ENCODE measurements at regions not wholly inside any gene's neighbourhood (a gene's known extent, or its start where the extent isn't known, plus 50 kb on each side); places are given as distances from the start of the nearest gene placed in this dataset.

- intact Hi-C loops (cut with DNase I; ENCODE audit: low total_unique reads), result no loop called here
- no peak for TF ChIP-seq CTCF (IDR thresholded peaks at IDR 0.05)
- no peak for DNase-seq
- no peaks in the 10 kb centered on the region for H3K9me3 ChIP-seq
- no peak overlapping the region for H3K4me3 ChIP-seq
- H3K36me3 ChIP-seq, result no peaks in the 10 kb centered on the region
- H3K27ac ChIP-seq, result no peak overlapping the region
- H3K27me3 ChIP-seq, result no peaks in the 10 kb centered on the region
- H3K4me1 ChIP-seq, result no peaks in the 10 kb centered on the region
Measured at GRCh38 chr10:118412932-118413331, 70.8 kb upstream of the FAM204A start.

- intact Hi-C loops (cut with DNase I; ENCODE audit: low total_unique reads), result no loop called here
- TF ChIP-seq CTCF (IDR thresholded peaks at IDR 0.05), result no peak
Measured at GRCh38 chr10:118412132-118412760, 70.1 kb upstream of the FAM204A start.

GRCh38 chr10:118409295-118409694 lies 67.2 kb upstream of the FAM204A start:
- no peak overlapping the region for H3K27ac ChIP-seq
- H3K4me1 ChIP-seq, result no peaks in the 10 kb centered on the region
- H3K27me3 ChIP-seq, result no peaks in the 10 kb centered on the region
- no peaks in the 10 kb centered on the region for H3K9me3 ChIP-seq
- no peak for DNase-seq
- no peak overlapping the region for H3K4me3 ChIP-seq
- H3K36me3 ChIP-seq, result no peaks in the 10 kb centered on the region
- TF ChIP-seq CTCF (IDR thresholded peaks at IDR 0.05), result no peak
- intact Hi-C loops (cut with DNase I; ENCODE audit: low total_unique reads), result no loop called here

More at GRCh38 chr10:118412132-118412760, 70.1 kb upstream of the FAM204A start:
- no peak for DNase-seq
- no peaks in the 10 kb centered on the region for H3K27me3 ChIP-seq
- no peak overlapping the region for H3K27ac ChIP-seq
- no peak overlapping the region for H3K4me3 ChIP-seq
- H3K4me1 ChIP-seq, result no peaks in the 10 kb centered on the region
- H3K36me3 ChIP-seq, result no peaks in the 10 kb centered on the region
- H3K9me3 ChIP-seq, result no peaks in the 10 kb centered on the region

- intact Hi-C loops (cut with DNase I; ENCODE audit: low total_unique reads), result no loop called here
- TF ChIP-seq CTCF (IDR thresholded peaks at IDR 0.05), result no peak
- H3K27me3 ChIP-seq, result no peaks in the 10 kb centered on the region
Measured at GRCh38 chr10:118408181-118408580, 66.1 kb upstream of the FAM204A start.

GRCh38 chr10:118407777-118408176 lies 65.7 kb upstream of the FAM204A start:
- Histone ChIP-seq H3K36me3 (no peaks in the 10 kb centered on the region), H3K4me3 (no peak overlapping the region), H3K4me1 (no peaks in the 10 kb centered on the region), H3K27ac (no peak overlapping the region), H3K27me3 (no peaks in the 10 kb centered on the region), H3K9me3 (no peaks in the 10 kb centered on the region)
- intact Hi-C loops (cut with DNase I; ENCODE audit: low total_unique reads), result no loop called here
- no peak for TF ChIP-seq CTCF (IDR thresholded peaks at IDR 0.05)
- no peak for DNase-seq

More at GRCh38 chr10:118408181-118408580, 66.1 kb upstream of the FAM204A start:
- no peak overlapping the region for H3K4me3 ChIP-seq
- no peak overlapping the region for H3K27ac ChIP-seq
- no peak for DNase-seq
- H3K9me3 ChIP-seq, result no peaks in the 10 kb centered on the region
- no peaks in the 10 kb centered on the region for H3K4me1 ChIP-seq
- no peaks in the 10 kb centered on the region for H3K36me3 ChIP-seq

GRCh38 chr10:118407026-118407425 lies 64.9 kb upstream of the FAM204A start:
- intact Hi-C loops (cut with DNase I; ENCODE audit: low total_unique reads), result no loop called here
- H3K4me3 ChIP-seq, result no peak overlapping the region
- H3K27me3 ChIP-seq, result no peaks in the 10 kb centered on the region
- H3K36me3 ChIP-seq, result no peaks in the 10 kb centered on the region
- no peak overlapping the region for H3K27ac ChIP-seq
- H3K9me3 ChIP-seq, result no peaks in the 10 kb centered on the region
- no peak for DNase-seq
- TF ChIP-seq CTCF (IDR thresholded peaks at IDR 0.05), result no peak
- H3K4me1 ChIP-seq, result no peaks in the 10 kb centered on the region

All from tibial artery (tissue), 4 donors.